Gastroesophageal sphincter (tissue), 3 donors: ENCODE measurements at regions not wholly inside any gene's neighbourhood (a gene's known extent, or its start where the extent isn't known, plus 50 kb on each side); places are given as distances from the start of the nearest gene placed in this dataset.

Source experiments
- CTCF ChIP-seq, 4 experiments: fragments of 200-600 bp in 2 of 4; fragments of 450-650 bp in 2 of 4; sonication (generic) in 1 of 4; IDR thresholded peaks; one replicate each; pipeline ENCODE4 v1.5.1; 2017 to 2019; ENCODE audit warnings: antibody characterized with exemption in 4 of 4, mild to moderate bottlenecking in 2 of 4, moderate library complexity in 2 of 4
- EP300 ChIP-seq: sonication (generic); formaldehyde crosslinking; IDR thresholded peaks from one replicate; pipeline ENCODE4 v1.6.1; 2017; ENCODE audit warnings: antibody characterized with exemption, mild to moderate bottlenecking
- POLR2A ChIP-seq, 2 donors: fragments of 450-650 bp; IDR thresholded peaks; one replicate each; pipeline ENCODE4 v1.6.1; 2017; ENCODE audit warnings: antibody characterized with exemption in 2 of 2, mild to moderate bottlenecking in 2 of 2, moderate library complexity in 1 of 2
- POLR2AphosphoS5 ChIP-seq: sonication (generic); formaldehyde crosslinking; IDR thresholded peaks from one replicate; pipeline ENCODE4 v1.6.1; 2017; ENCODE audit warnings: antibody characterized with exemption

GRCh38 chr9:108139900-108140299 lies 650.3 kb upstream of the KLF4 start:
- TF ChIP-seq CTCF (IDR thresholded peaks at IDR 0.05), result no peak
- no peak for TF ChIP-seq POLR2A (IDR thresholded peaks at IDR 0.05)
- no peak for TF ChIP-seq EP300
- TF ChIP-seq POLR2AphosphoS5, result no peak
